HuH-7.5 (cell line): ENCODE measurements at regions not wholly inside any gene's neighbourhood (a gene's known extent, or its start where the extent isn't known, plus 50 kb on each side); places are given as distances from the start of the nearest gene placed in this dataset.

Source experiments
- DNase-seq: peaks from one replicate; pipeline ENCODE4 v3.0.0; 2011; ENCODE audit warnings: low spot score

- DNase-seq, result no peak
These were observed 56.6 kb upstream of the CHRDL1 start for GRCh38 chrX:110852180-110852579.

- no peak for DNase-seq
These were observed 56.2 kb upstream of the CHRDL1 start for GRCh38 chrX:110851780-110852179.

GRCh38 chrX:110847334-110847733 is 51.7 kb upstream of the CHRDL1 start:
- DNase-seq, result peak; percentile 16

GRCh38 chrX:110846071-110846470 is 50.5 kb upstream of the CHRDL1 start:
- DNase-seq, result no peak
